HEK293 (cell line): ENCODE measurements at regions not wholly inside any gene's neighbourhood (a gene's known extent, or its start where the extent isn't known, plus 50 kb on each side); places are given as distances from the start of the nearest gene placed in this dataset.

Experiments
- CTCF ChIA-PET: fragments of 350-600 bp; formaldehyde crosslinking; extraction: SDS; loops from one replicate; lab custom pipeline; 2021; ENCODE audit warnings: antibody characterized with exemption; lab: Yijun Ruan, JAX
- POLR2A ChIA-PET: fragments of 300-600 bp; formaldehyde crosslinking; extraction: SDS; loops from one replicate; lab custom pipeline; 2020; ENCODE audit warnings: antibody characterized with exemption, inconsistent platforms; lab: Yijun Ruan, JAX
- H3K27ac ChIP-seq: fragments of 200-500 bp; sonication (Bioruptor generic); 2 replicates; pipeline ENCODE4 v1.5.1; 2014; ENCODE audit warnings: low read depth, low read length, control low read depth, inconsistent platforms; ENCODE audit errors: extremely low read depth
- H3K36me3 ChIP-seq, 2 experiments: fragments of 200-500 bp in 1 of 2; sonication (Bioruptor generic) in 1 of 2; 1 replicate in 1 of 2; 2 replicates in 1 of 2; pipeline ENCODE4 v1.5.1; 2014 to 2017; ENCODE audit warnings: inconsistent platforms in 2 of 2, low read length in 2 of 2; ENCODE audit not compliant: control insufficient read depth in 2 of 2, insufficient read depth in 1 of 2
- H3K4me1 ChIP-seq: fragments of 200-500 bp; sonication (Bioruptor generic); 2 replicates; pipeline ENCODE4 v1.5.1; 2014; ENCODE audit warnings: mild to moderate bottlenecking, low read length, inconsistent platforms; ENCODE audit not compliant: control insufficient read depth, insufficient read depth
- H3K4me3 ChIP-seq: 2 replicates; pipeline ENCODE4 v1.5.1; 2011; ENCODE audit warnings: low read depth, mild to moderate bottlenecking, control low read depth, low read length, moderate library complexity
- H3K9me3 ChIP-seq: fragments of 200-500 bp; sonication (Bioruptor generic); 2 replicates; pipeline ENCODE4 v1.5.1; 2014; ENCODE audit warnings: low read depth, low read length, inconsistent platforms; ENCODE audit not compliant: control insufficient read depth, insufficient read depth
- ATF2 ChIP-seq: fragments of 450-650 bp; formaldehyde crosslinking; IDR thresholded peaks from 2 replicates; pipeline ENCODE4 v1.5.1; 2016; ENCODE audit warnings: missing biosample characterization, missing genetic modification characterization, low read depth
- ELK4 ChIP-seq: IDR thresholded peaks from 2 replicates; pipeline ENCODE4 v1.6.1; 2011; ENCODE audit warnings: mild to moderate bottlenecking, low read depth, low read length, borderline replicate concordance
- FEZF1 ChIP-seq: fragments of 450-650 bp; formaldehyde crosslinking; IDR thresholded peaks from 2 replicates; pipeline ENCODE4 v1.5.1; 2016; ENCODE audit warnings: missing biosample characterization, missing genetic modification characterization
- HOXA7 ChIP-seq: sonication (generic); formaldehyde crosslinking; IDR thresholded peaks from 2 replicates; pipeline ENCODE4 v1.8.1; 2022; ENCODE audit warnings: missing genetic modification reagents, borderline replicate concordance
- OSR2 ChIP-seq: fragments of 450-650 bp; formaldehyde crosslinking; IDR thresholded peaks from 2 replicates; pipeline ENCODE4 v1.5.1; 2016; ENCODE audit warnings: missing biosample characterization, missing genetic modification characterization
- PRDM6 ChIP-seq: fragments of 450-650 bp; formaldehyde crosslinking; IDR thresholded peaks from 2 replicates; pipeline ENCODE4 v1.5.1; 2017; ENCODE audit warnings: missing biosample characterization, missing genetic modification characterization
- SETDB1 ChIP-seq: IDR thresholded peaks from one replicate; pipeline ENCODE4 v1.6.1; 2017; ENCODE audit warnings: mild to moderate bottlenecking, low read length, moderate library complexity, mixed read lengths; ENCODE audit not compliant: insufficient read length
- TRIM28 ChIP-seq: IDR thresholded peaks from 2 replicates; pipeline ENCODE4 v1.6.1; 2011; ENCODE audit warnings: low read length, control low read depth, borderline replicate concordance
- ZEB2 ChIP-seq: fragments of 450-650 bp; formaldehyde crosslinking; IDR thresholded peaks from 2 replicates; pipeline ENCODE4 v1.5.1; 2016; ENCODE audit warnings: missing biosample characterization, missing genetic modification characterization
- ZNF132 ChIP-seq: fragments of 450-650 bp; formaldehyde crosslinking; IDR thresholded peaks from 2 replicates; pipeline ENCODE4 v1.5.1; 2017; ENCODE audit warnings: missing biosample characterization, missing genetic modification characterization, borderline replicate concordance
- ZNF18 ChIP-seq: fragments of 450-650 bp; formaldehyde crosslinking; IDR thresholded peaks from 2 replicates; pipeline ENCODE4 v1.5.1; 2016; ENCODE audit warnings: missing biosample characterization, missing genetic modification characterization
- ZNF2 ChIP-seq: fragments of 450-650 bp; formaldehyde crosslinking; IDR thresholded peaks from 2 replicates; pipeline ENCODE4 v1.5.1; 2016; ENCODE audit warnings: missing biosample characterization, missing genetic modification characterization
- ZNF266 ChIP-seq: fragments of 450-650 bp; formaldehyde crosslinking; IDR thresholded peaks from 2 replicates; pipeline ENCODE4 v1.5.1; 2016; ENCODE audit warnings: missing biosample characterization, missing genetic modification characterization, low read depth
- ZNF404 ChIP-seq: fragments of 450-650 bp; formaldehyde crosslinking; IDR thresholded peaks from 2 replicates; pipeline ENCODE4 v1.5.1; 2017; ENCODE audit warnings: missing biosample characterization, missing genetic modification characterization
- ZNF416 ChIP-seq: fragments of 450-650 bp; formaldehyde crosslinking; IDR thresholded peaks from 2 replicates; pipeline ENCODE4 v1.5.1; 2016; ENCODE audit warnings: missing biosample characterization, missing genetic modification characterization
- ZNF433 ChIP-seq: fragments of 450-650 bp; formaldehyde crosslinking; IDR thresholded peaks from 2 replicates; pipeline ENCODE4 v1.5.1; 2016; ENCODE audit warnings: missing biosample characterization, missing genetic modification characterization, low read depth
- ZNF529 ChIP-seq: fragments of 450-650 bp; formaldehyde crosslinking; IDR thresholded peaks from 2 replicates; pipeline ENCODE4 v1.5.1; 2017; ENCODE audit warnings: missing genetic modification characterization, missing biosample characterization; ENCODE audit not compliant: insufficient replicate concordance
- ZNF664 ChIP-seq: fragments of 450-650 bp; formaldehyde crosslinking; IDR thresholded peaks from 2 replicates; pipeline ENCODE4 v1.5.1; 2016; ENCODE audit warnings: missing biosample characterization, missing genetic modification characterization
- ZNF792 ChIP-seq: fragments of 450-650 bp; formaldehyde crosslinking; IDR thresholded peaks from 2 replicates; pipeline ENCODE4 v1.5.1; 2016; ENCODE audit warnings: missing biosample characterization, missing genetic modification characterization
- ZNF843 ChIP-seq: fragments of 450-650 bp; formaldehyde crosslinking; IDR thresholded peaks from 2 replicates; pipeline ENCODE4 v1.5.1; 2016; ENCODE audit warnings: missing biosample characterization, missing genetic modification characterization
- ZSCAN16 ChIP-seq: fragments of 450-650 bp; formaldehyde crosslinking; IDR thresholded peaks from 2 replicates; pipeline ENCODE4 v1.5.1; 2016; ENCODE audit warnings: missing biosample characterization, missing genetic modification characterization
- ZSCAN23 ChIP-seq: fragments of 450-650 bp; formaldehyde crosslinking; IDR thresholded peaks from 2 replicates; pipeline ENCODE4 v1.5.1; 2016; ENCODE audit warnings: missing biosample characterization, missing genetic modification characterization
- ZSCAN30 ChIP-seq: fragments of 450-650 bp; IDR thresholded peaks from 2 replicates; pipeline ENCODE4 v1.5.1; 2018; ENCODE audit warnings: missing biosample characterization, mild to moderate bottlenecking, missing genetic modification characterization, moderate library complexity

GRCh38 chr6:9155836-9156235 lies 720.5 kb upstream of the SLC35B3 start:
- CTCF ChIA-PET, result interaction anchor here (1.2 kb wide), 1 partner anchor 173 kb away, joined by 4 read pairs; no protein-coding TSS in a partner anchor
- POLR2A ChIA-PET, result no interaction called here
- Histone ChIP-seq H3K4me3 (no peak overlapping the region), H3K27ac (no peak overlapping the region), H3K9me3 (no peaks in the 10 kb centered on the region), H3K4me1 (no peaks in the 10 kb centered on the region), H3K36me3 (no peaks in the 10 kb centered on the region)
- no peak for TF ChIP-seq SETDB1
- no peak for TF ChIP-seq PRDM6 (tag by site-specific recombination)
- TF ChIP-seq ZNF433 (tag by site-specific recombination), result no peak
- no peak for TF ChIP-seq ZSCAN23 (tag by site-specific recombination)
- TF ChIP-seq HOXA7 (CRISPR knock-in tag), result no peak
- TF ChIP-seq ZNF2, result no peak
- no peak for TF ChIP-seq TRIM28
- no peak for TF ChIP-seq ZNF529 (tag by site-specific recombination)
- TF ChIP-seq ZNF404 (tag by site-specific recombination), result no peak

- CTCF ChIA-PET, result no interaction called here
- Histone ChIP-seq H3K9me3 (no peaks in the 10 kb centered on the region; the same call in 1 of the 2 replicates), H3K4me3 (no peak overlapping the region), H3K4me1 (peaks cover 17% of the 10 kb centered on the region), H3K36me3 (no peaks in the 10 kb centered on the region), H3K27ac (no peak overlapping the region)
- POLR2A ChIA-PET, result no interaction called here
- TF ChIP-seq ZNF664 (no peak), ZNF843 (tag by site-specific recombination) (no peak), ZEB2 (tag by site-specific recombination) (no peak), ZNF792 (tag by site-specific recombination) (no peak), HOXA7 (CRISPR knock-in tag) (no peak), ATF2 (tag by site-specific recombination) (no peak), ZNF132 (no peak), ZNF18 (tag by site-specific recombination) (no peak), TRIM28 (no peak)
- TF ChIP-seq, all 188 proteins: peak for 0
These were observed 707.8 kb upstream of the SLC35B3 start for GRCh38 chr6:9143140-9143539.

GRCh38 chr6:9140951-9141460 lies 705.7 kb upstream of the SLC35B3 start:
- Histone ChIP-seq H3K27ac (peak overlapping the region; percentile 39), H3K4me1 (peaks cover 17% of the 10 kb centered on the region), H3K36me3 (no peaks in the 10 kb centered on the region), H3K9me3 (no peaks in the 10 kb centered on the region; the same call in 1 of the 2 replicates), H3K4me3 (no peak overlapping the region)
- TF ChIP-seq FEZF1 (peak; percentile 79), ZNF416 (tag by site-specific recombination) (no peak), TRIM28 (peak; percentile 39; the same call in 1 of the 2 replicates), OSR2 (tag by site-specific recombination) (0 out of 2 replicates have a peak, but pooled peaks have one; percentile 17), ZNF266 (no peak), ZSCAN16 (peak; percentile 64; the same call in 1 of the 2 replicates), ZSCAN30 (tag by site-specific recombination) (no peak), ELK4 (no peak)
- ChIA-PET CTCF (interaction anchor here (0.7 kb wide), 1 partner anchor 583 kb away, joined by 3 read pairs; no protein-coding TSS in a partner anchor), POLR2A (no interaction called here)
